Left lung (tissue), 4 donors: ENCODE measurements at regions not wholly inside any gene's neighbourhood (a gene's known extent, or its start where the extent isn't known, plus 50 kb on each side); places are given as distances from the start of the nearest gene placed in this dataset.

Experiments used
- ATAC-seq: fragments of 200-7000 bp; cut with Tn5 transposase; one replicate; pipeline ENCODE4 v1.9.1; 2020; ENCODE audit warnings: moderate library complexity
- DNase-seq, 4 donors: peaks; one replicate each; pipeline ENCODE4 v3.0.0-alpha.2; 2013 to 2020
- H3K27ac ChIP-seq, 2 donors: fragments of 200-600 bp; sonication (generic) in 1 of 2; one replicate each; pipeline versions ENCODE4 v1.5.0 to v1.8.0; 2020 to 2021
- H3K27me3 ChIP-seq, 2 donors: fragments of 200-600 bp; sonication (generic) in 1 of 2; one replicate each; pipeline versions ENCODE4 v1.5.0 to v1.8.0; 2020 to 2021
- H3K36me3 ChIP-seq, 2 donors: fragments of 200-600 bp; sonication (generic) in 1 of 2; one replicate each; pipeline versions ENCODE4 v1.5.0 to v1.8.0; 2020 to 2021
- H3K4me1 ChIP-seq, 2 donors: fragments of 200-600 bp; one replicate each; pipeline ENCODE4 v1.8.0; 2021
- H3K4me3 ChIP-seq, 2 donors: fragments of 200-600 bp; sonication (generic) in 1 of 2; one replicate each; pipeline versions ENCODE4 v1.5.0 to v1.8.0; 2020 to 2021; ENCODE audit warnings: mild to moderate bottlenecking in 1 of 2
- H3K9me3 ChIP-seq, 2 donors: fragments of 200-600 bp; sonication (generic) in 1 of 2; one replicate each; pipeline versions ENCODE4 v1.5.0 to v1.8.0; 2020 to 2021
- intact Hi-C, 2 donors: fragments of 100-400 bp; cut with DNase I; formaldehyde crosslinking; loops; one replicate each; pipeline versions ENCODE4 v1.11.2 to v1.14.2; 2022
- TF ChIP-seq, protein P1 (sequence below), 2 donors: fragments of 200-600 bp; sonication (generic) in 1 of 2; IDR thresholded peaks; one replicate each; pipeline versions ENCODE4 v1.5.0 to v1.8.0; 2021; ENCODE audit warnings: antibody characterized with exemption in 2 of 2
- donor health status: DM: no; HTN: yes; CAD: no.
- donor health status: DM: no; HTN: no; CAD: no.

GRCh38 chr4:31141832-31142142, 421.6 kb downstream of the PCDH7 start:
- H3K27ac ChIP-seq, result no peak overlapping the region
- no peaks in the 10 kb centered on the region for H3K4me1 ChIP-seq
- no peak overlapping the region for H3K4me3 ChIP-seq
- DNase-seq (no peak), ATAC-seq (no peak)
- intact Hi-C loops, result no loop called here
- H3K27me3 ChIP-seq, result no peaks in the 10 kb centered on the region
- TF ChIP-seq, protein P1, sequence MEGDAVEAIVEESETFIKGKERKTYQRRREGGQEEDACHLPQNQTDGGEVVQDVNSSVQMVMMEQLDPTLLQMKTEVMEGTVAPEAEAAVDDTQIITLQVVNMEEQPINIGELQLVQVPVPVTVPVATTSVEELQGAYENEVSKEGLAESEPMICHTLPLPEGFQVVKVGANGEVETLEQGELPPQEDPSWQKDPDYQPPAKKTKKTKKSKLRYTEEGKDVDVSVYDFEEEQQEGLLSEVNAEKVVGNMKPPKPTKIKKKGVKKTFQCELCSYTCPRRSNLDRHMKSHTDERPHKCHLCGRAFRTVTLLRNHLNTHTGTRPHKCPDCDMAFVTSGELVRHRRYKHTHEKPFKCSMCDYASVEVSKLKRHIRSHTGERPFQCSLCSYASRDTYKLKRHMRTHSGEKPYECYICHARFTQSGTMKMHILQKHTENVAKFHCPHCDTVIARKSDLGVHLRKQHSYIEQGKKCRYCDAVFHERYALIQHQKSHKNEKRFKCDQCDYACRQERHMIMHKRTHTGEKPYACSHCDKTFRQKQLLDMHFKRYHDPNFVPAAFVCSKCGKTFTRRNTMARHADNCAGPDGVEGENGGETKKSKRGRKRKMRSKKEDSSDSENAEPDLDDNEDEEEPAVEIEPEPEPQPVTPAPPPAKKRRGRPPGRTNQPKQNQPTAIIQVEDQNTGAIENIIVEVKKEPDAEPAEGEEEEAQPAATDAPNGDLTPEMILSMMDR (IDR thresholded peaks at IDR 0.05), result no peak
- H3K9me3 ChIP-seq, result no peaks in the 10 kb centered on the region
- H3K36me3 ChIP-seq, result no peaks in the 10 kb centered on the region

GRCh38 chr4:31146366-31146765, 426.2 kb downstream of the PCDH7 start:
- ATAC-seq, result no peak
- H3K4me3 ChIP-seq, result no peak overlapping the region
- intact Hi-C loops, result no loop called here
- H3K4me1 ChIP-seq, result no peaks in the 10 kb centered on the region
- H3K9me3 ChIP-seq, result no peaks in the 10 kb centered on the region
- DNase-seq, result no peak
- no peak overlapping the region for H3K27ac ChIP-seq
- no peaks in the 10 kb centered on the region for H3K36me3 ChIP-seq
- no peaks in the 10 kb centered on the region for H3K27me3 ChIP-seq
- TF ChIP-seq, protein P1 (IDR thresholded peaks at IDR 0.05), result no peak

GRCh38 chr4:31148990-31149389, 428.8 kb downstream of the PCDH7 start:
- Histone ChIP-seq H3K36me3 (no peaks in the 10 kb centered on the region), H3K4me1 (no peaks in the 10 kb centered on the region), H3K4me3 (no peak overlapping the region), H3K9me3 (no peaks in the 10 kb centered on the region), H3K27ac (no peak overlapping the region), H3K27me3 (no peaks in the 10 kb centered on the region)
- DNase-seq (no peak), ATAC-seq (no peak)
- TF ChIP-seq, protein P1 (IDR thresholded peaks at IDR 0.05), result no peak
- intact Hi-C loops, result no loop called here

- intact Hi-C loops, result no loop called here
- Histone ChIP-seq H3K36me3 (no peaks in the 10 kb centered on the region), H3K9me3 (no peaks in the 10 kb centered on the region), H3K27me3 (no peaks in the 10 kb centered on the region), H3K4me3 (no peak overlapping the region), H3K27ac (no peak overlapping the region), H3K4me1 (no peaks in the 10 kb centered on the region)
- TF ChIP-seq, protein P1 (IDR thresholded peaks at IDR 0.05), result no peak
- DNase-seq (no peak), ATAC-seq (no peak)
These were observed 436.1 kb downstream of the PCDH7 start for GRCh38 chr4:31156221-31156620.

GRCh38 chr4:31160146-31160545, 440.0 kb downstream of the PCDH7 start:
- ATAC-seq (no peak), DNase-seq (no peak)

More at GRCh38 chr4:31160146-31160545, 440.0 kb downstream of the PCDH7 start:
- H3K27ac ChIP-seq, result no peak overlapping the region
- H3K27me3 ChIP-seq, result no peaks in the 10 kb centered on the region
- no peaks in the 10 kb centered on the region for H3K9me3 ChIP-seq
- intact Hi-C loops, result no loop called here
- no peaks in the 10 kb centered on the region for H3K4me1 ChIP-seq
- no peaks in the 10 kb centered on the region for H3K36me3 ChIP-seq
- TF ChIP-seq, protein P1 (IDR thresholded peaks at IDR 0.05), result no peak
- H3K4me3 ChIP-seq, result no peak overlapping the region
